ENCODE measurements at regions not wholly inside any gene's neighbourhood (a gene's known extent, or its start where the extent isn't known, plus 50 kb on each side); places are given as distances from the start of the nearest gene placed in this dataset.
A peak's percentile ranks its signal among the peaks of the same experiment; 100 is the strongest.

GRCh38 chr10:3702056-3702546, 82.9 kb downstream of the KLF6 start:
- TF ChIP-seq CTCF (IDR thresholded peaks at IDR 0.05; ENCODE audit: insufficient read depth, missing control alignments) = no peak
- FAIRE-seq (no peak), DNase-seq (ENCODE audit: insufficient read length, low spot score) (no peak)

- FAIRE-seq (no peak), DNase-seq (ENCODE audit: insufficient read length, low spot score) (no peak)
- no peak for TF ChIP-seq CTCF (IDR thresholded peaks at IDR 0.05; ENCODE audit: insufficient read depth, missing control alignments)
Observed at GRCh38 chr10:3701491-3701890, 83.5 kb downstream of the KLF6 start.

- DNase-seq (ENCODE audit: insufficient read length, low spot score) (no peak), FAIRE-seq (no peak)
- TF ChIP-seq CTCF (IDR thresholded peaks at IDR 0.05; ENCODE audit: insufficient read depth, missing control alignments) = no peak
Observed at GRCh38 chr10:3700531-3701076, 84.4 kb downstream of the KLF6 start.

- TF ChIP-seq CTCF (IDR thresholded peaks at IDR 0.05; ENCODE audit: insufficient read depth, missing control alignments) = no peak
- DNase-seq (ENCODE audit: insufficient read length, low spot score) (no peak), FAIRE-seq (no peak)
Observed at GRCh38 chr10:3699916-3700315, 85.1 kb downstream of the KLF6 start.

- TF ChIP-seq CTCF (IDR thresholded peaks at IDR 0.05; ENCODE audit: insufficient read depth, missing control alignments) = no peak
- DNase-seq (ENCODE audit: insufficient read length, low spot score) = no peak
- no peak for FAIRE-seq
Observed at GRCh38 chr10:3698312-3698711, 86.7 kb downstream of the KLF6 start.

GRCh38 chr10:3693698-3694080, 91.3 kb downstream of the KLF6 start:
- no peak for TF ChIP-seq CTCF (IDR thresholded peaks at IDR 0.05; ENCODE audit: insufficient read depth, missing control alignments)
- FAIRE-seq = no peak
- DNase-seq (ENCODE audit: insufficient read length, low spot score) = no peak

- DNase-seq (ENCODE audit: insufficient read length, low spot score) (peak; percentile 36), FAIRE-seq (no peak)
- peak; percentile 17 for TF ChIP-seq CTCF (IDR thresholded peaks at IDR 0.05; ENCODE audit: insufficient read depth, missing control alignments)
Observed at GRCh38 chr10:3693022-3693697, 91.8 kb downstream of the KLF6 start.

All from D721Med (cell line).